Liver (tissue), 8 donors: ENCODE measurements at regions not wholly inside any gene's neighbourhood (a gene's known extent, or its start where the extent isn't known, plus 50 kb on each side); places are given as distances from the start of the nearest gene placed in this dataset.

Experiments used
- DNase-seq: peaks from one replicate; pipeline ENCODE4 v3.0.0-alpha.2; 2017; ENCODE audit warnings: low spot score
- H3K27ac ChIP-seq, 2 donors: one replicate each; pipeline ENCODE4 v1.7.0; 2013; ENCODE audit warnings: inconsistent platforms in 2 of 2, low read length in 2 of 2, control low read depth in 1 of 2, low read depth in 1 of 2, mild to moderate bottlenecking in 1 of 2
- H3K27me3 ChIP-seq, 4 donors: one replicate each; pipeline versions ENCODE4 v1.6.1 to v1.7.0; 2013; ENCODE audit warnings: low read length in 3 of 4, inconsistent platforms in 1 of 4, mild to moderate bottlenecking in 1 of 4, moderate library complexity in 1 of 4; ENCODE audit not compliant: control insufficient read depth in 4 of 4, insufficient read depth in 4 of 4
- H3K36me3 ChIP-seq, 4 donors: one replicate each; pipeline versions ENCODE4 v1.6.1 to v1.7.0; 2013; ENCODE audit warnings: low read length in 3 of 4, mild to moderate bottlenecking in 3 of 4, low read depth in 1 of 4, moderate library complexity in 1 of 4; ENCODE audit not compliant: control insufficient read depth in 4 of 4, insufficient read depth in 3 of 4
- H3K4me1 ChIP-seq, 4 donors: one replicate each; pipeline versions ENCODE4 v1.6.1 to v1.7.0; 2013; ENCODE audit warnings: low read length in 3 of 4, mild to moderate bottlenecking in 3 of 4, moderate library complexity in 1 of 4; ENCODE audit not compliant: control insufficient read depth in 4 of 4, insufficient read depth in 4 of 4
- H3K4me3 ChIP-seq, 3 donors: one replicate each; pipeline versions ENCODE4 v1.6.1 to v1.7.0; 2013; ENCODE audit warnings: low read length in 3 of 3, control low read depth in 1 of 3, low read depth in 1 of 3, mild to moderate bottlenecking in 1 of 3
- H3K9ac ChIP-seq, 2 donors: one replicate each; pipeline ENCODE4 v1.7.0; 2013; ENCODE audit warnings: low read length in 2 of 2, mild to moderate bottlenecking in 2 of 2, moderate library complexity in 2 of 2, control low read depth in 1 of 2, low read depth in 1 of 2
- H3K9me3 ChIP-seq, 4 donors: one replicate each; pipeline versions ENCODE4 v1.6.1 to v1.7.0; 2013; ENCODE audit warnings: low read length in 3 of 4; ENCODE audit not compliant: control insufficient read depth in 4 of 4
- ATF3 ChIP-seq: IDR thresholded peaks from 2 replicates; pipeline ENCODE4 v1.6.1; 2016; ENCODE audit warnings: antibody characterized with exemption
- CTCF ChIP-seq: fragments of 150-350 bp; IDR thresholded peaks from 2 replicates; pipeline ENCODE4 v1.5.1; 2017; ENCODE audit warnings: improper control_type of control experiment, low read depth, low read length; ENCODE audit not compliant: missing input control
- EGR1 ChIP-seq, 2 donors: IDR thresholded peaks; 2 replicates each; pipeline ENCODE4 v1.6.1; 2016 to 2018; ENCODE audit warnings: antibody characterized with exemption in 2 of 2, low read depth in 2 of 2
- FOXA1 ChIP-seq: IDR thresholded peaks from 2 replicates; pipeline ENCODE4 v1.6.1; 2016; ENCODE audit warnings: antibody characterized with exemption
- FOXA2 ChIP-seq: IDR thresholded peaks from 2 replicates; pipeline ENCODE4 v1.6.1; 2016; ENCODE audit warnings: antibody characterized with exemption
- GABPA ChIP-seq, 2 donors: IDR thresholded peaks in 1 of 2; conservative IDR thresholded peaks in 1 of 2; 2 replicates each; pipeline ENCODE4 v1.6.1; 2016; ENCODE audit warnings: antibody characterized with exemption in 2 of 2, mild to moderate bottlenecking in 1 of 2, moderate library complexity in 1 of 2
- HNF4A ChIP-seq, 2 donors: conservative IDR thresholded peaks; 2 replicates each; pipeline ENCODE4 v1.6.1; 2016; ENCODE audit warnings: antibody characterized with exemption in 2 of 2, mild to moderate bottlenecking in 2 of 2
- HNF4G ChIP-seq: IDR thresholded peaks from 2 replicates; pipeline ENCODE4 v1.6.1; 2016; ENCODE audit warnings: antibody characterized with exemption
- JUND ChIP-seq, 2 donors: IDR thresholded peaks; 2 replicates each; pipeline ENCODE4 v1.6.1; 2016; ENCODE audit warnings: antibody characterized with exemption in 2 of 2
- NR2F2 ChIP-seq: IDR thresholded peaks from 2 replicates; pipeline ENCODE4 v1.6.1; 2016; ENCODE audit warnings: antibody characterized with exemption
- RAD21 ChIP-seq, 2 donors: IDR thresholded peaks; 2 replicates each; pipeline ENCODE4 v1.6.1; 2016; ENCODE audit warnings: antibody characterized with exemption in 2 of 2, mild to moderate bottlenecking in 2 of 2
- REST ChIP-seq: IDR thresholded peaks from 2 replicates; pipeline ENCODE4 v1.6.1; 2016; ENCODE audit warnings: antibody characterized with exemption, mild to moderate bottlenecking
- RXRA ChIP-seq, 2 donors: IDR thresholded peaks; 2 replicates each; pipeline ENCODE4 v1.6.1; 2017 to 2018; ENCODE audit warnings: antibody characterized with exemption in 2 of 2, mild to moderate bottlenecking in 1 of 2
- SP1 ChIP-seq: IDR thresholded peaks from 2 replicates; pipeline ENCODE4 v1.6.1; 2018; ENCODE audit warnings: antibody characterized with exemption, mild to moderate bottlenecking
- TAF1 ChIP-seq: conservative IDR thresholded peaks from 2 replicates; pipeline ENCODE4 v1.6.1; 2016; ENCODE audit warnings: antibody characterized with exemption, mild to moderate bottlenecking
- YY1 ChIP-seq: IDR thresholded peaks from 2 replicates; pipeline ENCODE4 v1.6.1; 2016; ENCODE audit warnings: antibody characterized with exemption, mild to moderate bottlenecking
- ZBTB33 ChIP-seq: IDR thresholded peaks from 2 replicates; pipeline ENCODE4 v1.6.1; 2016; ENCODE audit warnings: antibody characterized with exemption
- WGBS: extraction: QIAGEN DNeasy Blood & Tissue Kit; methylation state at CpG from one replicate; pipeline ENCODE4 v1.1.7; 2013; 5-methylcytosine and 5-hydroxymethylcytosine counted together
- TF ChIP-seq, protein P1 (sequence below): IDR thresholded peaks from 2 replicates; pipeline ENCODE4 v1.6.1; 2016; ENCODE audit warnings: antibody characterized with exemption
- donor health status: healthy.
- donor health status: healthy.
- donor health status: healthy.
- donor health status: healthy.
- donor health status: healthy.

GRCh38 chr4:189613207-189613606 is 327.5 kb upstream of the FRG1 start:
- H3K27me3 ChIP-seq, result no peaks in the 10 kb centered on the region
- H3K27ac ChIP-seq, result no peak overlapping the region

More at GRCh38 chr4:189613207-189613606, 327.5 kb upstream of the FRG1 start:
- no peaks in the 10 kb centered on the region for H3K9me3 ChIP-seq
- 70% methylated on average over 4 of the region's 4 CpGs for WGBS
- DNase-seq, result no peak
- H3K4me3 ChIP-seq, result no peak overlapping the region
- H3K4me1 ChIP-seq, result no peaks in the 10 kb centered on the region
- H3K9ac ChIP-seq, result no peak overlapping the region
- H3K36me3 ChIP-seq, result no peaks in the 10 kb centered on the region
- no peak for TF ChIP-seq YY1
- TF ChIP-seq NR2F2, result no peak
- TF ChIP-seq FOXA2, result no peak
- TF ChIP-seq, protein P1, sequence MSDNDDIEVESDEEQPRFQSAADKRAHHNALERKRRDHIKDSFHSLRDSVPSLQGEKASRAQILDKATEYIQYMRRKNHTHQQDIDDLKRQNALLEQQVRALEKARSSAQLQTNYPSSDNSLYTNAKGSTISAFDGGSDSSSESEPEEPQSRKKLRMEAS, result no peak
- no peak for TF ChIP-seq CTCF
- TF ChIP-seq REST, result no peak
- no peak for TF ChIP-seq HNF4G
- TF ChIP-seq TAF1, result no peak
- no peak for TF ChIP-seq HNF4A (conservative IDR thresholded peaks at IDR 0.05)
- TF ChIP-seq RXRA (IDR thresholded peaks at IDR 0.05), result no peak
- TF ChIP-seq SP1, result no peak
- no peak for TF ChIP-seq JUND (IDR thresholded peaks at IDR 0.05)
- no peak for TF ChIP-seq ZBTB33
- TF ChIP-seq GABPA (IDR thresholded peaks at IDR 0.05 in 1 of 2, conservative IDR thresholded peaks at IDR 0.05 in 1 of 2), result no peak
- no peak for TF ChIP-seq ATF3
- TF ChIP-seq EGR1 (IDR thresholded peaks at IDR 0.05; ENCODE audit: low read depth in 2 of 2), result no peak
- TF ChIP-seq RAD21 (IDR thresholded peaks at IDR 0.05), result no peak
- TF ChIP-seq FOXA1, result no peak
